Activated CD8-positive, alpha-beta T cell treated with anti-CD3 and anti-CD28 coated beads for 36 hours (primary cell): ENCODE measurements at regions not wholly inside any gene's neighbourhood (a gene's known extent, or its start where the extent isn't known, plus 50 kb on each side); places are given as distances from the start of the nearest gene placed in this dataset.

Experiments
- ATAC-seq: fragments of 200-7000 bp; cut with Tn5 transposase; one replicate; pipeline ENCODE4 v1.10.0; 2021; ENCODE audit warnings: mild to moderate bottlenecking, moderate library complexity
- CTCF ChIA-PET: fragments of 350-600 bp; sonication (Branson Sonifier 250); formaldehyde crosslinking; loops from one replicate; lab custom pipeline; 2021; ENCODE audit warnings: antibody characterized with exemption; lab: Charles Lee
- POLR2A ChIA-PET: fragments of 350-600 bp; sonication (Branson Sonifier 250); formaldehyde crosslinking; loops from one replicate; lab custom pipeline; 2021; ENCODE audit warnings: antibody characterized with exemption; lab: Charles Lee
- DNase-seq: peaks from one replicate; pipeline ENCODE4 v3.0.0-alpha.2; 2020
- H3K27ac Mint-ChIP-seq: one replicate; pipeline ENCODE4 v1.8.0; 2021; ENCODE audit warnings: mild to moderate bottlenecking, mixed read lengths
- H3K27me3 Mint-ChIP-seq: one replicate; pipeline ENCODE4 v1.8.0; 2021; ENCODE audit warnings: mixed read lengths
- H3K36me3 Mint-ChIP-seq: one replicate; pipeline ENCODE4 v1.8.0; 2021; ENCODE audit warnings: low read depth, mixed read lengths
- H3K4me1 Mint-ChIP-seq: one replicate; pipeline ENCODE4 v1.8.0; 2021; ENCODE audit warnings: low read depth, mixed read lengths
- H3K4me3 Mint-ChIP-seq: one replicate; pipeline ENCODE4 v1.8.0; 2021; ENCODE audit warnings: mild to moderate bottlenecking, moderate library complexity, mixed read lengths
- H3K9me3 Mint-ChIP-seq: one replicate; pipeline ENCODE4 v1.8.0; 2021; ENCODE audit warnings: mixed read lengths
- CTCF ChIP-seq: fragments of 200-600 bp; IDR thresholded peaks from one replicate; pipeline ENCODE4 v1.8.0; 2022; ENCODE audit warnings: antibody characterized with exemption, mild to moderate bottlenecking
- intact Hi-C: fragments of 100-400 bp; cut with micrococcal nuclease; formaldehyde crosslinking; loops from one replicate; pipeline ENCODE4 v1.10.0; 2022

- CTCF ChIA-PET: no interaction called here
- no peak for ATAC-seq
- Mint-ChIP-seq H3K27me3 (no peaks in the 10 kb centered on the region), H3K4me3 (no peak overlapping the region), H3K36me3 (no peaks in the 10 kb centered on the region), H3K4me1 (no peaks in the 10 kb centered on the region), H3K27ac (no peak overlapping the region), H3K9me3 (no peaks in the 10 kb centered on the region)
- no peak for TF ChIP-seq CTCF
- POLR2A ChIA-PET: no interaction called here
- intact Hi-C loops: no loop called here
- no peak for DNase-seq
These were observed 258.4 kb downstream of the BCL11A start for GRCh38 chr2:60294901-60295635.

- no peaks in the 10 kb centered on the region for H3K36me3 Mint-ChIP-seq
- intact Hi-C loops: no loop called here
- DNase-seq: no peak
- ChIA-PET CTCF (interaction anchor here (0.7 kb wide), 1 partner anchor 83 kb away, joined by 4 read pairs; no protein-coding TSS in a partner anchor), POLR2A (no interaction called here)
- H3K27ac Mint-ChIP-seq: no peak overlapping the region
- no peak for TF ChIP-seq CTCF
- H3K9me3 Mint-ChIP-seq: no peaks in the 10 kb centered on the region
- no peaks in the 10 kb centered on the region for H3K27me3 Mint-ChIP-seq
- no peak for ATAC-seq
- no peak overlapping the region for H3K4me3 Mint-ChIP-seq
- no peaks in the 10 kb centered on the region for H3K4me1 Mint-ChIP-seq
These were observed 261.2 kb downstream of the BCL11A start for GRCh38 chr2:60292242-60292641.

- Mint-ChIP-seq H3K27me3 (no peaks in the 10 kb centered on the region), H3K4me3 (no peak overlapping the region), H3K4me1 (no peaks in the 10 kb centered on the region), H3K9me3 (no peaks in the 10 kb centered on the region), H3K27ac (no peak overlapping the region), H3K36me3 (no peaks in the 10 kb centered on the region)
- ChIA-PET POLR2A (no interaction called here), CTCF (no interaction called here)
- intact Hi-C loops: no loop called here
- DNase-seq (no peak), ATAC-seq (no peak)
- no peak for TF ChIP-seq CTCF
These were observed 262.9 kb downstream of the BCL11A start for GRCh38 chr2:60290509-60290908.

DNA sequence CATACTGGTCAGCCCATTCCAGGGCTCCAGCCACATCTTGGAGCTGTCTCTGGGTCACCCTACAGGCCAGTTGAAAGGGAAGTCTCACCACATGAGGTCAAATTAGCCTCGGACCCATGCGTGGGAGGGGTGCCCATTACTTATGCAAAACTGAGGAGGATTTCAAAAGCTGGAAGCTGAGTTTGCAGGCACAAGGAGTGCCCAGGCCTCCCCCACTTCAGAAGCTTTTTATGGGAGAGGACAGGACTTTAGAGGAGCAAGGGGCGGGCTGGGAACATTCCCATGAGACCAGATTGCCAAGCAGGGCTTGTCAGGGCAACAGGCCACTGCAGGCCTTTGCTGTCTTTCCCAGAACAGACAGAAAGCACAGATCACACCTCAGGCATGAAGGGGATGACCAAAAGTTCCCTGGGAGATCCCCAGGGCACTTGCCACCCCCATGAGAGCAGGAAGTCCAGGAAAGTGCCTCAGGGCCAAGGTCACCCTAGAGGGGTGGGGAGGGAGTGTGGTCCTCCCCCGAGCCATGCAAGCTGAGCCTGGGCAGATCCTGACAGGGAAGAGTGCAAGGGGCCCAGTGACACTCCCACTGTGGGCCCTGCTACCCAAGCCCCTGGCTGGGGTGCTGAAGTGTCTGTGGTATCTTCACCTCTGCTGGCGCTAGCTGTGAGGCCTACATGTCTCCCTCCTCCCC is 267.7 kb downstream of the BCL11A start:
- H3K27me3 Mint-ChIP-seq: no peaks in the 10 kb centered on the region
- no peak for TF ChIP-seq CTCF
- H3K27ac Mint-ChIP-seq: no peak overlapping the region
- DNase-seq (no peak), ATAC-seq (no peak)
- H3K36me3 Mint-ChIP-seq: no peaks in the 10 kb centered on the region
- CTCF ChIA-PET: no interaction called here
- H3K9me3 Mint-ChIP-seq: no peaks in the 10 kb centered on the region
- H3K4me1 Mint-ChIP-seq: no peaks in the 10 kb centered on the region
- POLR2A ChIA-PET: interaction anchor here (0.6 kb wide), 1 partner anchor 677 kb away, joined by 3 read pairs; no protein-coding TSS in a partner anchor
- no peak overlapping the region for H3K4me3 Mint-ChIP-seq
- intact Hi-C loops: no loop called here

DNA sequence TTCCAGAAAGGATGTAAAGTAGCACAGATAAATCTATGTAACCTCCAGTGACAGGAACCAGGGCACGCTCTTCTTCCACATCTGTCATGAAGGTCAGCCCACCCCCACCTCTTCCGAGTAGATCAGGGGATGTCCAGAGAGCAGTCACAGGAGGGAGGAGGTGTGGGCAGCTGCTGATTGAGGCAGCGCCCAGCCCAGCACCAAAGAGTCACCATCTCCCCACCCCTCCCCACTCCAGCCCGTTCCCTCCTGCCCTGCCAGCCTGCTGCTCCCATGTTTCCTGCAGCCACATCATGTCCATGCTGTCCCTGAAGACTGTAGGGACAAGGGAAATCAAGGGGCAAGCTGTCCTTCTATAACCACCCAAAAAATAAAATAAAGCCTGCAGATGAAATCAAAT is 269.8 kb downstream of the BCL11A start:
- Mint-ChIP-seq H3K27ac (no peak overlapping the region), H3K4me1 (no peaks in the 10 kb centered on the region), H3K27me3 (no peaks in the 10 kb centered on the region), H3K9me3 (no peaks in the 10 kb centered on the region), H3K4me3 (no peak overlapping the region), H3K36me3 (no peaks in the 10 kb centered on the region)
- TF ChIP-seq CTCF: no peak
- intact Hi-C loops: no loop called here
- CTCF ChIA-PET: no interaction called here
- POLR2A ChIA-PET: no interaction called here
- ATAC-seq: no peak
- no peak for DNase-seq
